ENCODE measurements at regions not wholly inside any gene's neighbourhood (a gene's known extent, or its start where the extent isn't known, plus 50 kb on each side); places are given as distances from the start of the nearest gene placed in this dataset.
"Not testable (repeated sequence)": the region's sequence is repeated elsewhere in the genome, so short reads cannot be mapped to it uniquely, and the experiment has no call there.

DNA sequence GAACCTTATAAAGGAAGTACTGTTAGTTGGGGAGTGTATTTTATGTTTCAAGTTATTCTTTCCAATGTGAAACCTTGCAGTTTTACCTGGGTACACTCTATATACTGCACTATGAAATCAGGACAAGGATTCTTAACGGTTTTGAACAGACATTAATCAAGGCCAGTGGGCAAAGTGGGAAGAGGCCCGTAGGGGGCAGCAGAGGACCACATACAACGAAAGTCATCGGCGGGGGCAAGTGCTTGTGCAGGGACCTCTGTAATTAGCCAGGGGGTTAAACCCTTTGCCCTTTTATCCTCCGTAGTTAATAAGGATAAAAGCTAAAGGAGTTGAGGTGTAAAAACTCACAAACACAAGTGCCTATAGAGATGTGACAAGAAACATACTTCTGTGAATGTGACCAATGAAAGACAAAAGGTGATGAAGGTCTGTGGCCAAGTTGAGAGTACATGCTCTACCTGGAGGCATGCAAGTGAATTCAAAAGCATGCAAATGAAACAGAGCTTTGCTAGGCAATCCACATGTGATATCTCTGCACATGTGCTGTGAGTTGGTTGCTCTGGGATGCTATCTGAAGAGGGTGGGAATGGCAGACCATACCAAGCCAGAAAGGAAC, 392.7 kb upstream of the MAN1A1 start:
- DNase-seq: peak; percentile 30
- Histone ChIP-seq H3K9me3 (replicated peaks; ENCODE audit: control insufficient read depth, low read depth, low read length) (no peaks in the 10 kb centered on the region), H3K27ac (ENCODE audit: low read length) (no peak overlapping the region), H3K4me3 (ENCODE audit: low read length) (no peak overlapping the region), H3K36me3 (ENCODE audit: control insufficient read depth, insufficient read depth, low read length) (no peaks in the 10 kb centered on the region), H3K27me3 (ENCODE audit: control insufficient read depth, insufficient read depth, low read length) (no peaks in the 10 kb centered on the region), H3K4me1 (ENCODE audit: control insufficient read depth, insufficient read depth, low read length) (no peaks in the 10 kb centered on the region)
- WGBS (ENCODE audit: insufficient coverage): no CpG with 5 or more reads among the region's 6 CpGs

DNA sequence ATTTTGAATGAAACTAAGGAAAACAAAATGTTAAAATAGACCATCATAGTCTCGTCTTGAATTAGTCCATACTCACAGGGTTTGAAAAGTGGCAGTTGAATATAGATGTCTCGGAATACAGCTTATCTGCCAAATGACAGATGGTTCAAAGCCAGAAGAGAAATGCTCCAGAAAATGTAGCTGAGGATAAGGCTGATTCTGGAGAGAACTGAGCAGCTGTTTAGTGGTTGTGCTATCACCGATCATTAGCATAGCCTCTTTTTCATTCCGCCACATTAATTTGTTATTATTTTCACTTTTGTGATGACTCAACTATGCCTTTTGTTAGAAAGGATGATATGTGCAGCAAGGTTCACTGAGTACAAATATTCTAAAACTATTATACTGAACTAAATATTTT, 390.2 kb upstream of the MAN1A1 start:
- no peak overlapping the region for H3K27ac ChIP-seq (ENCODE audit: low read length)

GRCh38 chr6:119738425-119738824, 388.9 kb upstream of the MAN1A1 start:
- WGBS (ENCODE audit: insufficient coverage): no CpG with 5 or more reads among the region's 1 CpG
- Histone ChIP-seq H3K27me3 (ENCODE audit: control insufficient read depth, insufficient read depth, low read length) (no peaks in the 10 kb centered on the region), H3K9me3 (replicated peaks; ENCODE audit: control insufficient read depth, low read depth, low read length) (no peaks in the 10 kb centered on the region), H3K27ac (ENCODE audit: low read length) (no peak overlapping the region), H3K4me1 (ENCODE audit: control insufficient read depth, insufficient read depth, low read length) (no peaks in the 10 kb centered on the region), H3K4me3 (ENCODE audit: low read length) (no peak overlapping the region), H3K36me3 (ENCODE audit: control insufficient read depth, insufficient read depth, low read length) (no peaks in the 10 kb centered on the region)
- DNase-seq: no peak

More for the DNA sequence above, 390.2 kb upstream of the MAN1A1 start:
- H3K4me3 ChIP-seq (ENCODE audit: low read length): no peak overlapping the region
- H3K36me3 ChIP-seq (ENCODE audit: control insufficient read depth, insufficient read depth, low read length): no peaks in the 10 kb centered on the region
- no CpG with 5 or more reads among the region's 4 CpGs for WGBS (ENCODE audit: insufficient coverage)
- no peaks in the 10 kb centered on the region for H3K9me3 ChIP-seq (replicated peaks; ENCODE audit: control insufficient read depth, low read depth, low read length)
- H3K4me1 ChIP-seq (ENCODE audit: control insufficient read depth, insufficient read depth, low read length): no peaks in the 10 kb centered on the region
- H3K27me3 ChIP-seq (ENCODE audit: control insufficient read depth, insufficient read depth, low read length): no peaks in the 10 kb centered on the region
- DNase-seq: no peak

GRCh38 chr6:119736296-119737021, 386.9 kb upstream of the MAN1A1 start:
- no peak overlapping the region for H3K4me3 ChIP-seq (ENCODE audit: low read length)
- WGBS (ENCODE audit: insufficient coverage): 78% methylated on average over 1 of the region's 4 CpGs

DNA sequence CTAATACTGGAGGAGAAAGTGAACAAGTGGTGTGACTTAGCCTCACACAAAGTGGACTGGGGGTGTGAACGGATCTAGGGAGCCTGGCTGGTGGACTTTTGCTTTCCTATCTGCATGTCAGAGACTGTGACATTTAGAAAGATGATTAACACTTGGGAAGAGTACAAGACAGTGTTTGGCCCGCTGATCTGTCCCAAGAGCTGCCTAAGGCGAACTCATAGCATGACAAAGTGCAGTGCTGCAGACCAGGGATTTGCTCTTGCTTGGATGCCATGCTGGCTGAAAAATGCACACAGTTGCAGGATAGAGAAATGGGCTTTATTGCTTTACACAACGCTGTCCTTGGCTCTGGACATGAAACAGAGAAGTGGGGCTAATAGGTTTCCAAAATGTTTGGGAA, 386.0 kb upstream of the MAN1A1 start:
- no peaks in the 10 kb centered on the region for H3K27me3 ChIP-seq (ENCODE audit: control insufficient read depth, insufficient read depth, low read length)
- 48% methylated on average over 4 of the region's 4 CpGs for WGBS (ENCODE audit: insufficient coverage)
- no peak for DNase-seq
- H3K36me3 ChIP-seq (ENCODE audit: control insufficient read depth, insufficient read depth, low read length): no peaks in the 10 kb centered on the region
- no peak overlapping the region for H3K4me3 ChIP-seq (ENCODE audit: low read length)
- no peak overlapping the region for H3K27ac ChIP-seq (ENCODE audit: low read length)
- H3K9me3 ChIP-seq (replicated peaks; ENCODE audit: control insufficient read depth, low read depth, low read length): no peaks in the 10 kb centered on the region
- H3K4me1 ChIP-seq (ENCODE audit: control insufficient read depth, insufficient read depth, low read length): no peaks in the 10 kb centered on the region

More at GRCh38 chr6:119736296-119737021, 386.9 kb upstream of the MAN1A1 start:
- Histone ChIP-seq H3K27me3 (ENCODE audit: control insufficient read depth, insufficient read depth, low read length) (no peaks in the 10 kb centered on the region), H3K4me1 (ENCODE audit: control insufficient read depth, insufficient read depth, low read length) (no peaks in the 10 kb centered on the region), H3K27ac (ENCODE audit: low read length) (no peak overlapping the region), H3K9me3 (replicated peaks; ENCODE audit: control insufficient read depth, low read depth, low read length) (no peaks in the 10 kb centered on the region), H3K36me3 (ENCODE audit: control insufficient read depth, insufficient read depth, low read length) (no peaks in the 10 kb centered on the region)
- peak; percentile 37 for DNase-seq

GRCh38 chr6:119734227-119734626, 384.7 kb upstream of the MAN1A1 start:
- no peak for DNase-seq
- no peaks in the 10 kb centered on the region for H3K9me3 ChIP-seq (replicated peaks; ENCODE audit: control insufficient read depth, low read depth, low read length)
- no CpG with 5 or more reads among the region's 1 CpG for WGBS (ENCODE audit: insufficient coverage)
- no peaks in the 10 kb centered on the region for H3K4me1 ChIP-seq (ENCODE audit: control insufficient read depth, insufficient read depth, low read length)
- H3K4me3 ChIP-seq (ENCODE audit: low read length): no peak overlapping the region
- H3K36me3 ChIP-seq (ENCODE audit: control insufficient read depth, insufficient read depth, low read length): no peaks in the 10 kb centered on the region
- H3K27me3 ChIP-seq (ENCODE audit: control insufficient read depth, insufficient read depth, low read length): no peaks in the 10 kb centered on the region
- no peak overlapping the region for H3K27ac ChIP-seq (ENCODE audit: low read length)

DNA sequence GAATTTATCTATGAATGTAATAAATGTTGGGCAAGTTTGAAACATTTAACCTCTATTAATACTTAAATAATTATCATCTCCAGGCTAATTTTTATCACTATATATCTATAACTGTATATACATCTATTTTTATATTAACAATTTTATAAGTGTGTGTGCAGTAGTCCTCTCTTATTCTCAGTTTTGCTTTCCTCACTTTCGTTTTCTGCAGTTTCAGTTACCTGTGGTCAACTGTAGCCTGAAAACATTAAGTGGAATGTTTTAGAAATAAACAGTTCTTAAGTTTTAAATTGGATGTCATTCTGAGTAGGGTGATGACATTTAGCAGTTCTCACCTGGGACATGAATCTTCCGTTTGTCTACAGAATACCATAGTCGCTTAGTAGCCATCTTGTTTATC, 379.4 kb upstream of the MAN1A1 start:
- Histone ChIP-seq H3K9me3 (replicated peaks; ENCODE audit: control insufficient read depth, low read depth, low read length) (no peaks in the 10 kb centered on the region), H3K36me3 (ENCODE audit: control insufficient read depth, insufficient read depth, low read length) (no peaks in the 10 kb centered on the region), H3K27ac (ENCODE audit: low read length) (no peak overlapping the region), H3K4me3 (ENCODE audit: low read length) (no peak overlapping the region), H3K4me1 (ENCODE audit: control insufficient read depth, insufficient read depth, low read length) (no peaks in the 10 kb centered on the region), H3K27me3 (ENCODE audit: control insufficient read depth, insufficient read depth, low read length) (no peaks in the 10 kb centered on the region)
- no CpG with 5 or more reads among the region's 3 CpGs for WGBS (ENCODE audit: insufficient coverage)
- no peak for DNase-seq

GRCh38 chr6:119728220-119728750, 378.7 kb upstream of the MAN1A1 start:
- Histone ChIP-seq H3K27me3 (ENCODE audit: control insufficient read depth, insufficient read depth, low read length) (no peaks in the 10 kb centered on the region), H3K36me3 (ENCODE audit: control insufficient read depth, insufficient read depth, low read length) (no peaks in the 10 kb centered on the region), H3K27ac (ENCODE audit: low read length) (no peak overlapping the region), H3K9me3 (replicated peaks; ENCODE audit: control insufficient read depth, low read depth, low read length) (no peaks in the 10 kb centered on the region), H3K4me1 (ENCODE audit: control insufficient read depth, insufficient read depth, low read length) (no peaks in the 10 kb centered on the region), H3K4me3 (ENCODE audit: low read length) (no peak overlapping the region)
- no peak for DNase-seq
- 83% methylated on average over 6 of the region's 7 CpGs for WGBS (ENCODE audit: insufficient coverage)

DNA sequence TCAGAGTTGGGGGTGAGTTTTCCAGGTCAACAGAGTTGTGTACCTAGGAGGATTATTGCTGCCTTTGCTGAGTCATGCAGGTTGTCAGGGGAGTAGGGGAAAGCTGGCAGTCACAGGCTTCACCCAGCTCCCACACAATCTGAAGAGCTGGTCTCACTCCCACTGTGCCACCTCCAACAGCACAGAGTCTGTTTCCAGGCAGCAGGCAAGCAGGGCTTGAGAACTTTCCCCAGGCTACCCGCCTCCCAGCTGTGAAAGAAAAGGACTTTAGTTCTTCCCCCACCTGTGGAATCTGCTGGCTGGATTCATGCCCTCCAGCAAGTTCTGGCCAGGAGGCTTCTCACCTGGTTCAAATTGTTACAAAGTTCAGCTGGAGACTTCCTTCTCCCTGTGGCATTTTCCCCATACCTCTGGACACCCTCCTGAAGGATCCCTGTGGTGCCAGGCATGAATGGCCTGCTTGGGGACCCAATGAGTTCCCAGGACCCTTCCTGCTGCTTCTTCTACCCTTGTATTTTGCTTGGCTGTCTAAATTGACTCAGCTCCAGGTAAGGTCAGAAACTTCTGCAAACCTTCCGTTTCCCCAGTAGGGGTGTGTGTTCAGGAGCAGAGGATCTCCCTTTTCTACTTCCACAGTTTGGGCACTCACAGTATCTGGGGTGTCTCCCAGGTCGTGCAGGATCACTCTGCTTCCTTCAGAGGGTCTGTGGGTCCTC, 378.1 kb upstream of the MAN1A1 start:
- Histone ChIP-seq H3K36me3 (ENCODE audit: control insufficient read depth, insufficient read depth, low read length) (no peaks in the 10 kb centered on the region), H3K9me3 (replicated peaks; ENCODE audit: control insufficient read depth, low read depth, low read length) (no peaks in the 10 kb centered on the region), H3K4me3 (ENCODE audit: low read length) (no peak overlapping the region), H3K4me1 (ENCODE audit: control insufficient read depth, insufficient read depth, low read length) (no peaks in the 10 kb centered on the region), H3K27ac (ENCODE audit: low read length) (no peak overlapping the region), H3K27me3 (ENCODE audit: control insufficient read depth, insufficient read depth, low read length) (no peaks in the 10 kb centered on the region)
- 86% methylated on average over 1 of the region's 3 CpGs for WGBS (ENCODE audit: insufficient coverage)
- no peak for DNase-seq

GRCh38 chr6:119726912-119727311, 377.4 kb upstream of the MAN1A1 start:
- not testable (repeated sequence) for H3K4me3 ChIP-seq (ENCODE audit: low read length); H3K36me3 ChIP-seq (ENCODE audit: control insufficient read depth, insufficient read depth, low read length); H3K9me3 ChIP-seq (replicated peaks; ENCODE audit: control insufficient read depth, low read depth, low read length); H3K27me3 ChIP-seq (ENCODE audit: control insufficient read depth, insufficient read depth, low read length); H3K27ac ChIP-seq (ENCODE audit: low read length); H3K4me1 ChIP-seq (ENCODE audit: control insufficient read depth, insufficient read depth, low read length); DNase-seq
